Calu3 (cell line): ENCODE measurements at regions not wholly inside any gene's neighbourhood (a gene's known extent, or its start where the extent isn't known, plus 50 kb on each side); places are given as distances from the start of the nearest gene placed in this dataset.

ENCODE experiments used
- BruUV-seq: library from RNA; stranded (reverse); fragments of 400-500 nt; replicated peaks from 2 replicates; lab custom pipeline; 2021; lab: Mats Ljungman, UMichigan
- CTCF ChIA-PET: fragments of 300-600 bp; sonication (Branson Sonifier 250); formaldehyde crosslinking; loops from one replicate; lab custom pipeline; 2022; ENCODE audit warnings: antibody characterized with exemption; lab: Charles Lee
- DNase-seq: peaks from one replicate; pipeline ENCODE4 v3.0.0; 2022
- H3K27ac Mint-ChIP-seq: one replicate; pipeline ENCODE4 v1.8.0; 2022; ENCODE audit warnings: mixed read lengths; ENCODE audit not compliant: unreplicated experiment
- H3K27me3 Mint-ChIP-seq: one replicate; pipeline ENCODE4 v1.8.0; 2022; ENCODE audit warnings: mixed read lengths; ENCODE audit not compliant: unreplicated experiment
- H3K36me3 Mint-ChIP-seq: one replicate; pipeline ENCODE4 v1.8.0; 2022; ENCODE audit warnings: mild to moderate bottlenecking, moderate library complexity, mixed read lengths; ENCODE audit not compliant: insufficient read depth, unreplicated experiment
- H3K4me1 Mint-ChIP-seq: one replicate; pipeline ENCODE4 v1.8.0; 2022; ENCODE audit warnings: mild to moderate bottlenecking, low read depth, mixed read lengths; ENCODE audit not compliant: unreplicated experiment
- H3K4me3 Mint-ChIP-seq: one replicate; pipeline ENCODE4 v1.8.0; 2022; ENCODE audit warnings: mild to moderate bottlenecking, low read depth, moderate library complexity, mixed read lengths; ENCODE audit not compliant: unreplicated experiment
- H3K9me3 Mint-ChIP-seq: one replicate; pipeline ENCODE4 v1.8.0; 2022; ENCODE audit warnings: low read depth, mixed read lengths; ENCODE audit not compliant: unreplicated experiment
- CTCF ChIP-seq: fragments of 200-600 bp; IDR thresholded peaks from one replicate; pipeline ENCODE4 v1.8.0; 2022; ENCODE audit warnings: antibody characterized with exemption; ENCODE audit not compliant: unreplicated experiment
- intact Hi-C: fragments of 100-400 bp; cut with micrococcal nuclease; formaldehyde crosslinking; loops from one replicate; pipeline ENCODE4 v1.10.0; 2022; ENCODE audit not compliant: unreplicated experiment

GRCh38 chr17:83144421-83145357 is 65.3 kb downstream of the METRNL start:
- CTCF ChIA-PET = no interaction called here
- Mint-ChIP-seq H3K27me3 (peaks cover 97% of the 10 kb centered on the region), H3K4me1 (no peaks in the 10 kb centered on the region), H3K4me3 (no peak overlapping the region), H3K27ac (no peak overlapping the region), H3K36me3 (no peaks in the 10 kb centered on the region), H3K9me3 (peaks cover 8% of the 10 kb centered on the region)
- no peak for DNase-seq
- TF ChIP-seq CTCF = no peak
- intact Hi-C loops = no loop called here
- no TSS peak for BruUV-seq

GRCh38 chr17:83145358-83145738 is 65.9 kb downstream of the METRNL start:
- no peak for TF ChIP-seq CTCF
- CTCF ChIA-PET = no interaction called here

GRCh38 chr17:83145831-83146230 is 66.4 kb downstream of the METRNL start:
- peaks cover 92% of the 10 kb centered on the region for H3K27me3 Mint-ChIP-seq
- no peak overlapping the region for H3K4me3 Mint-ChIP-seq
- BruUV-seq = no TSS peak
- no peak overlapping the region for H3K27ac Mint-ChIP-seq
- no peaks in the 10 kb centered on the region for H3K36me3 Mint-ChIP-seq
- DNase-seq = no peak
- H3K4me1 Mint-ChIP-seq = no peaks in the 10 kb centered on the region
- intact Hi-C loops = no loop called here
- peaks cover 8% of the 10 kb centered on the region for H3K9me3 Mint-ChIP-seq
- TF ChIP-seq CTCF = no peak
- CTCF ChIA-PET = no interaction called here

More at GRCh38 chr17:83145358-83145738, 65.9 kb downstream of the METRNL start:
- intact Hi-C loops = no loop called here
- no TSS peak for BruUV-seq
- Mint-ChIP-seq H3K27me3 (peaks cover 97% of the 10 kb centered on the region), H3K4me1 (no peaks in the 10 kb centered on the region), H3K4me3 (no peak overlapping the region), H3K36me3 (no peaks in the 10 kb centered on the region), H3K9me3 (peaks cover 8% of the 10 kb centered on the region), H3K27ac (no peak overlapping the region)
- no peak for DNase-seq

- intact Hi-C loops = no loop called here
- DNase-seq = no peak
- TF ChIP-seq CTCF = no peak
- no TSS peak for BruUV-seq
- no peak overlapping the region for H3K27ac Mint-ChIP-seq
- H3K36me3 Mint-ChIP-seq = no peaks in the 10 kb centered on the region
- peaks cover 89% of the 10 kb centered on the region for H3K27me3 Mint-ChIP-seq
- H3K4me1 Mint-ChIP-seq = no peaks in the 10 kb centered on the region
- no peak overlapping the region for H3K4me3 Mint-ChIP-seq
- CTCF ChIA-PET = no interaction called here
- peaks cover 8% of the 10 kb centered on the region for H3K9me3 Mint-ChIP-seq
Observed at GRCh38 chr17:83146347-83146746, 66.9 kb downstream of the METRNL start.
